ENCODE measurements at regions not wholly inside any gene's neighbourhood (a gene's known extent, or its start where the extent isn't known, plus 50 kb on each side); places are given as distances from the start of the nearest gene placed in this dataset.
"Not testable (repeated sequence)": the region's sequence is repeated elsewhere in the genome, so short reads cannot be mapped to it uniquely, and the experiment has no call there.

DNA sequence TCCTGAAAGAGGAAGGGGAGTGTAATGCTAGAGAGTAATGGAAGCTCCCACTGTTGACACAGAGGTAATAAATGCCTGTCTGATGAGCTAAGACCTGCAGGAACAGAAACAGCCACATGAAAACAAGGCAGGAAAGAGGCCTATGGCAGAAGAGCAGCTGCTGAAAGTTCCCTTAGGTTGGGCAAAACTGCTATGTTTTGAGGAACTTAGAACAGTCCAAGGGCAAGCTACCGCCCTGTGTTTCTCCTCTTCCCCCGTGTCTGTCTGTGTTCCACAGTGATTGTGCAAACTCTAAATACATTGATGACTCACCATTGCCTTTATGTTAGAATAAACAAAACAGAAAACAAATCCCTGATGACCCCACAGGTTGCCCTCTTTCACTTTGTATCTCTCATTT lies 516.6 kb downstream of the GOLGA6L6 start:
- H2AFZ ChIP-seq (ENCODE audit: low read depth, low read length); H3K27ac ChIP-seq (ENCODE audit: low read length); H3K27me3 ChIP-seq (ENCODE audit: insufficient read depth, low read depth, low read length); H3F3A ChIP-seq (ENCODE audit: insufficient read depth, low read length, poor library complexity, severe bottlenecking); H3K9me2 ChIP-seq (ENCODE audit: insufficient read depth, low read length); H3K4me3 ChIP-seq (ENCODE audit: low read length); H3K9me3 ChIP-seq (ENCODE audit: low read length); H3K36me3 ChIP-seq (ENCODE audit: insufficient read depth, low read length); H4K20me1 ChIP-seq (ENCODE audit: insufficient read depth); H3K79me2 ChIP-seq (replicated peaks; ENCODE audit: insufficient read depth, low read length); H3K4me2 ChIP-seq (ENCODE audit: low read length); H3K9ac ChIP-seq (ENCODE audit: low read length): not testable (repeated sequence)

DNA sequence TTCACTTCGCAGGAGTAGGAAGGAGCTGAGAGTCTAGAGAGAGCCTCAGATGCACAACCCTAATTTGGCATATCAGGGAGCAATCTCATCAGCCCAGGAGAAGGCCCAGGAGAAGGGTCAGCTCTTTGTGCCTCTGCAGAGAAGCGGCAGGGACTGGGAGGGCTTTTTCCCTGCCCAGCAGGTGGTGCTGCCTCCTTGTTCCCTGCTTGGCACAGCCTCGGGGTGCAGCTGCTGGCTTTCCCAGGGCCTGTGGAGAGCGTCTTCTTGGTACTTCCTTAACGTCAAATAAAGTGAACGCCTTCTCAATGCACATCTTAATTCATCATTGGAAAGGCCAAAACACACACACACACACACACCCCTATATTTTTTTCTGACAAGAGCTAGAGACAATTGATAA lies 519.3 kb downstream of the GOLGA6L6 start:
- not testable (repeated sequence) for H3K36me3 ChIP-seq (ENCODE audit: insufficient read depth, low read length); H3K79me2 ChIP-seq (replicated peaks; ENCODE audit: insufficient read depth, low read length); H3K4me3 ChIP-seq (ENCODE audit: low read length); H3K9me3 ChIP-seq (ENCODE audit: low read length); H3K4me2 ChIP-seq (ENCODE audit: low read length); H3K9me2 ChIP-seq (ENCODE audit: insufficient read depth, low read length); H2AFZ ChIP-seq (ENCODE audit: low read depth, low read length); H4K20me1 ChIP-seq (ENCODE audit: insufficient read depth); H3K27me3 ChIP-seq (ENCODE audit: insufficient read depth, low read depth, low read length); H3K9ac ChIP-seq (ENCODE audit: low read length); H3F3A ChIP-seq (ENCODE audit: insufficient read depth, low read length, poor library complexity, severe bottlenecking); H3K27ac ChIP-seq (ENCODE audit: low read length)

- not testable (repeated sequence) for H4K20me1 ChIP-seq (ENCODE audit: insufficient read depth); H2AFZ ChIP-seq (ENCODE audit: low read depth, low read length); H3K9me3 ChIP-seq (ENCODE audit: low read length); H3K36me3 ChIP-seq (ENCODE audit: insufficient read depth, low read length); H3K27ac ChIP-seq (ENCODE audit: low read length); H3K4me2 ChIP-seq (ENCODE audit: low read length); H3K79me2 ChIP-seq (replicated peaks; ENCODE audit: insufficient read depth, low read length); H3K4me3 ChIP-seq (ENCODE audit: low read length); H3F3A ChIP-seq (ENCODE audit: insufficient read depth, low read length, poor library complexity, severe bottlenecking); H3K27me3 ChIP-seq (ENCODE audit: insufficient read depth, low read depth, low read length); H3K9me2 ChIP-seq (ENCODE audit: insufficient read depth, low read length); H3K9ac ChIP-seq (ENCODE audit: low read length)
These were observed 520.2 kb downstream of the GOLGA6L6 start for GRCh38 chr15:20021351-20021750.

- H3K4me3 ChIP-seq (ENCODE audit: low read length); H3F3A ChIP-seq (ENCODE audit: insufficient read depth, low read length, poor library complexity, severe bottlenecking); H3K36me3 ChIP-seq (ENCODE audit: insufficient read depth, low read length); H4K20me1 ChIP-seq (ENCODE audit: insufficient read depth); H3K9ac ChIP-seq (ENCODE audit: low read length); H3K27ac ChIP-seq (ENCODE audit: low read length); H3K27me3 ChIP-seq (ENCODE audit: insufficient read depth, low read depth, low read length); H3K9me3 ChIP-seq (ENCODE audit: low read length); H3K4me2 ChIP-seq (ENCODE audit: low read length); H3K79me2 ChIP-seq (replicated peaks; ENCODE audit: insufficient read depth, low read length); H2AFZ ChIP-seq (ENCODE audit: low read depth, low read length); H3K9me2 ChIP-seq (ENCODE audit: insufficient read depth, low read length): not testable (repeated sequence)
These were observed 521.0 kb downstream of the GOLGA6L6 start for GRCh38 chr15:20020588-20020987.

DNA sequence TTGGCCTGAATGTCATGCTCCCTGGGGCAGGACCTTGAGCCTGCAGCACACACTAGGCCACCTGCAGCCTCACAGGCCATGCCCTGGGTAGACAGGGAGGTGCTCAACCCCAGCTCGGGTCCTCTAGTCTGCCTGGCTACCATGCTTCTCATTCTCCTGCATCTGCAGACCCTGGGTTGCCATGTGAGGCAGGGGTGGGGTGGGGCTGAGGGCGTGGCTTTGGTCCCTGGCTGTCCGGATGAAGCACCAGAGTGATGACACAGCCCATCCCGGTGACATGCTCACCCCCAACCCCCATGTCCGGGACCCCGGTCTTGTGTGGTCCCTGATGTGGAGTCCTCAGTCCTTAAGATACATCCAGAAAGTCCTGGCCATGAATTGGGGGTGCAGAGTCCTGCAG lies 521.8 kb downstream of the GOLGA6L6 start:
- H4K20me1 ChIP-seq (ENCODE audit: insufficient read depth); H3K4me2 ChIP-seq (ENCODE audit: low read length); H2AFZ ChIP-seq (ENCODE audit: low read depth, low read length); H3K4me3 ChIP-seq (ENCODE audit: low read length); H3K9me2 ChIP-seq (ENCODE audit: insufficient read depth, low read length); H3K9ac ChIP-seq (ENCODE audit: low read length); H3K36me3 ChIP-seq (ENCODE audit: insufficient read depth, low read length); H3K27ac ChIP-seq (ENCODE audit: low read length); H3K27me3 ChIP-seq (ENCODE audit: insufficient read depth, low read depth, low read length); H3F3A ChIP-seq (ENCODE audit: insufficient read depth, low read length, poor library complexity, severe bottlenecking); H3K79me2 ChIP-seq (replicated peaks; ENCODE audit: insufficient read depth, low read length); H3K9me3 ChIP-seq (ENCODE audit: low read length): not testable (repeated sequence)

- H2AFZ ChIP-seq (ENCODE audit: low read depth, low read length); H3K4me3 ChIP-seq (ENCODE audit: low read length); H3F3A ChIP-seq (ENCODE audit: insufficient read depth, low read length, poor library complexity, severe bottlenecking); H3K9me2 ChIP-seq (ENCODE audit: insufficient read depth, low read length); H3K27ac ChIP-seq (ENCODE audit: low read length); H3K79me2 ChIP-seq (replicated peaks; ENCODE audit: insufficient read depth, low read length); H3K9me3 ChIP-seq (ENCODE audit: low read length); H3K4me2 ChIP-seq (ENCODE audit: low read length); H3K27me3 ChIP-seq (ENCODE audit: insufficient read depth, low read depth, low read length); H4K20me1 ChIP-seq (ENCODE audit: insufficient read depth); H3K36me3 ChIP-seq (ENCODE audit: insufficient read depth, low read length); H3K9ac ChIP-seq (ENCODE audit: low read length): not testable (repeated sequence)
These were observed 524.0 kb downstream of the GOLGA6L6 start for GRCh38 chr15:20017581-20017980.

GRCh38 chr15:20016941-20017340 lies 524.7 kb downstream of the GOLGA6L6 start:
- H3K27me3 ChIP-seq (ENCODE audit: insufficient read depth, low read depth, low read length); H3K4me3 ChIP-seq (ENCODE audit: low read length); H3K4me2 ChIP-seq (ENCODE audit: low read length); H3F3A ChIP-seq (ENCODE audit: insufficient read depth, low read length, poor library complexity, severe bottlenecking); H4K20me1 ChIP-seq (ENCODE audit: insufficient read depth); H2AFZ ChIP-seq (ENCODE audit: low read depth, low read length); H3K36me3 ChIP-seq (ENCODE audit: insufficient read depth, low read length); H3K9ac ChIP-seq (ENCODE audit: low read length); H3K27ac ChIP-seq (ENCODE audit: low read length); H3K9me3 ChIP-seq (ENCODE audit: low read length); H3K9me2 ChIP-seq (ENCODE audit: insufficient read depth, low read length); H3K79me2 ChIP-seq (replicated peaks; ENCODE audit: insufficient read depth, low read length): not testable (repeated sequence)

- not testable (repeated sequence) for H3K4me3 ChIP-seq (ENCODE audit: low read length); H3K9me3 ChIP-seq (ENCODE audit: low read length); H3K27ac ChIP-seq (ENCODE audit: low read length); H3K36me3 ChIP-seq (ENCODE audit: insufficient read depth, low read length); H3K9ac ChIP-seq (ENCODE audit: low read length); H3K27me3 ChIP-seq (ENCODE audit: insufficient read depth, low read depth, low read length); H3F3A ChIP-seq (ENCODE audit: insufficient read depth, low read length, poor library complexity, severe bottlenecking); H3K4me2 ChIP-seq (ENCODE audit: low read length); H3K9me2 ChIP-seq (ENCODE audit: insufficient read depth, low read length); H3K79me2 ChIP-seq (replicated peaks; ENCODE audit: insufficient read depth, low read length); H2AFZ ChIP-seq (ENCODE audit: low read depth, low read length); H4K20me1 ChIP-seq (ENCODE audit: insufficient read depth)
These were observed 528.8 kb downstream of the GOLGA6L6 start for GRCh38 chr15:20012837-20013236.

Data from neural cell (in vitro differentiated cells).